HepG2 (cell line): ENCODE measurements at regions not wholly inside any gene's neighbourhood (a gene's known extent, or its start where the extent isn't known, plus 50 kb on each side); places are given as distances from the start of the nearest gene placed in this dataset.

Source experiments
- ATAC-seq: fragments of 200-7000 bp; cut with Tn5 transposase; 3 replicates; pipeline ENCODE4 v1.9.1; 2020; ENCODE audit warnings: mild to moderate bottlenecking, moderate library complexity
- BruUV-seq: library from RNA; stranded (reverse); fragments of 400-500 nt; replicated peaks from 2 replicates; lab custom pipeline; 2021; lab: Mats Ljungman, UMichigan
- CTCF ChIA-PET: fragments of 300-600 bp; formaldehyde crosslinking; extraction: SDS; loops from one replicate; lab custom pipeline; 2021; ENCODE audit warnings: low total read pairs, inconsistent platforms, low intra/inter-chr PET ratio; lab: Yijun Ruan, JAX
- POLR2A ChIA-PET: fragments of 350-600 bp; sonication (Branson Sonifier 250); formaldehyde crosslinking; loops from one replicate; lab custom pipeline; 2020; ENCODE audit warnings: antibody characterized with exemption, inconsistent platforms; lab: Yijun Ruan, JAX
- DNase-seq: peaks from one replicate; pipeline ENCODE4 v3.0.0-alpha.2; 2015; ENCODE audit warnings: low spot score
- FAIRE-seq: peaks from 3 replicates; lab custom pipeline; 2011; peaks lifted over from hg19 to GRCh38; lab: Jason Lieb, UNC
- H2AFZ ChIP-seq: one replicate; pipeline ENCODE4 v1.6.1; 2011; ENCODE audit warnings: low read length, inconsistent platforms
- H3K27ac ChIP-seq: fragments of 300-600 bp; 3 replicates; pipeline ENCODE4 v1.8.0; 2011; ENCODE audit warnings: mixed run types, mild to moderate bottlenecking, mixed read lengths, low read length, inconsistent platforms; ENCODE audit not compliant: insufficient read depth; ENCODE audit errors: extremely low read length
- H3K27me3 ChIP-seq, 2 experiments: fragments of 200-600 bp in 1 of 2; 2 replicates in 1 of 2; 3 replicates in 1 of 2; pipeline versions ENCODE4 v1.6.0 to v1.8.0; 2011; ENCODE audit warnings: low read length in 2 of 2, mild to moderate bottlenecking in 2 of 2, moderate library complexity in 2 of 2, inconsistent platforms in 1 of 2; ENCODE audit not compliant: insufficient read depth in 2 of 2, control insufficient read depth in 1 of 2
- H3K36me3 ChIP-seq, 2 experiments: fragments of 200-600 bp in 1 of 2; replicated peaks in 1 of 2; 2 replicates in 1 of 2; 3 replicates in 1 of 2; pipeline versions ENCODE4 v1.5.1 to v1.8.0; 2011; ENCODE audit warnings: low read length in 2 of 2, inconsistent platforms in 1 of 2; ENCODE audit not compliant: insufficient read depth in 2 of 2, control insufficient read depth in 1 of 2
- H3K4me1 ChIP-seq: 2 replicates; pipeline ENCODE4 v1.5.1; 2012; ENCODE audit warnings: low read length, inconsistent platforms; ENCODE audit not compliant: insufficient read depth
- H3K4me2 ChIP-seq: 2 replicates; pipeline ENCODE4 v1.6.0; 2011; ENCODE audit warnings: low read depth, low read length, inconsistent platforms
- H3K4me3 ChIP-seq, 3 experiments: fragments of 200-600 bp in 1 of 3; sonication (generic), shearing (Covaris generic) in 1 of 3; replicated peaks in 1 of 3; 2 replicates each; pipeline ENCODE4 v1.5.1; 2011 to 2016; ENCODE audit warnings: low read length in 3 of 3, inconsistent platforms in 2 of 3, low read depth in 2 of 3, mild to moderate bottlenecking in 2 of 3, control low read depth in 1 of 3, mixed read lengths in 1 of 3; ENCODE audit not compliant: insufficient read depth in 1 of 3
- H3K79me2 ChIP-seq: one replicate; pipeline ENCODE4 v1.6.1; 2011; ENCODE audit warnings: low read length, inconsistent platforms; ENCODE audit not compliant: insufficient read depth
- H3K9ac ChIP-seq: 2 replicates; pipeline ENCODE4 v1.6.0; 2011; ENCODE audit warnings: mild to moderate bottlenecking, low read depth, low read length, inconsistent platforms; ENCODE audit not compliant: insufficient read depth
- H3K9me3 ChIP-seq: 2 replicates; pipeline ENCODE4 v1.5.1; 2012; ENCODE audit warnings: mild to moderate bottlenecking, low read length
- H4K20me1 ChIP-seq: 2 replicates; pipeline ENCODE4 v1.6.0; 2011; ENCODE audit warnings: inconsistent platforms, mild to moderate bottlenecking, low read length, moderate library complexity; ENCODE audit not compliant: insufficient read depth
- CSRNP1 ChIP-seq: sonication (generic); formaldehyde crosslinking; IDR thresholded peaks from 2 replicates; pipeline ENCODE4 v1.8.1; 2023; ENCODE audit warnings: mild to moderate bottlenecking, missing genetic modification reagents
- MAFF ChIP-seq: IDR thresholded peaks from 2 replicates; pipeline ENCODE4 v1.6.1; 2011; ENCODE audit warnings: low read depth, low read length, improper control_type of control experiment
- MAFK ChIP-seq, 2 experiments: IDR thresholded peaks in 1 of 2; conservative IDR thresholded peaks in 1 of 2; 2 replicates each; pipeline ENCODE4 v1.6.1; 2011; ENCODE audit warnings: improper control_type of control experiment in 2 of 2, low read length in 2 of 2
- ONECUT2 ChIP-seq: sonication (generic); formaldehyde crosslinking; IDR thresholded peaks from 2 replicates; pipeline ENCODE4 v1.4.0; 2020; ENCODE audit warnings: missing genetic modification reagents
- PHF5A ChIP-seq: IDR thresholded peaks from one replicate; pipeline ENCODE4 v1.6.1; 2018; ENCODE audit warnings: low read depth, missing genetic modification reagents; ENCODE audit not compliant: unreplicated experiment
- ZBTB40 ChIP-seq, 2 experiments: fragments of 450-650 bp in 1 of 2; sonication (generic) in 1 of 2; formaldehyde crosslinking in 1 of 2; IDR thresholded peaks; 2 replicates each; pipeline versions ENCODE4 v1.6.1 to v1.8.0; 2016 to 2022; ENCODE audit warnings: antibody characterized with exemption in 1 of 2, mild to moderate bottlenecking in 1 of 2, missing genetic modification reagents in 1 of 2
- ZNF335 ChIP-seq: sonication (generic); formaldehyde crosslinking; IDR thresholded peaks from 2 replicates; pipeline ENCODE4 v1.4.0; 2020; ENCODE audit warnings: missing genetic modification reagents
- in situ Hi-C: cut with HindIII; loops from 2 replicates; pipeline ENCODE4 v1.10.0; 2017; ENCODE audit warnings: low pct_unique_long_range_greater_than_20kb; ENCODE audit not compliant: extremely low pct_ligation_motif_present
- intact Hi-C: fragments of 100-400 bp; cut with micrococcal nuclease; formaldehyde crosslinking; loops from one replicate; pipeline ENCODE4 v1.10.0; 2022; ENCODE audit not compliant: unreplicated experiment
- TF ChIP-seq, protein P1 (sequence below): sonication (generic); formaldehyde crosslinking; IDR thresholded peaks from 2 replicates; pipeline ENCODE4 v1.8.1; 2023; ENCODE audit warnings: mild to moderate bottlenecking, missing genetic modification reagents

- H4K20me1 ChIP-seq = no peaks in the 10 kb centered on the region
- ATAC-seq (no peak), FAIRE-seq (no peak), DNase-seq (no peak)
- no peak overlapping the region for H3K4me3 ChIP-seq
- no peaks in the 10 kb centered on the region for H3K36me3 ChIP-seq
- no peak overlapping the region for H3K9ac ChIP-seq
- no peaks in the 10 kb centered on the region for H3K27me3 ChIP-seq
- no peaks in the 10 kb centered on the region for H3K79me2 ChIP-seq
- peak; percentile 36; the same call in 1 of the 2 replicates for TF ChIP-seq MAFF
- no peak for TF ChIP-seq ZBTB40 (IDR thresholded peaks at IDR 0.05)
- TF ChIP-seq ZBTB40 (CRISPR knock-in tag; IDR thresholded peaks at IDR 0.05) = no peak
- TF ChIP-seq, protein P1, sequence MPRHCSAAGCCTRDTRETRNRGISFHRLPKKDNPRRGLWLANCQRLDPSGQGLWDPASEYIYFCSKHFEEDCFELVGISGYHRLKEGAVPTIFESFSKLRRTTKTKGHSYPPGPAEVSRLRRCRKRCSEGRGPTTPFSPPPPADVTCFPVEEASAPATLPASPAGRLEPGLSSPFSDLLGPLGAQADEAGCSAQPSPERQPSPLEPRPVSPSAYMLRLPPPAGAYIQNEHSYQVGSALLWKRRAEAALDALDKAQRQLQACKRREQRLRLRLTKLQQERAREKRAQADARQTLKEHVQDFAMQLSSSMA = no peak
- TF ChIP-seq CSRNP1 (CRISPR knock-in tag) = no peak
- no peak for TF ChIP-seq ZNF335 (CRISPR knock-in tag)
- peak in 1 of 2 experiments; percentile 65; a peak in 2 of 4 replicates for TF ChIP-seq MAFK (conservative IDR thresholded peaks at IDR 0.05 in 1 of 2, IDR thresholded peaks at IDR 0.05 in 1 of 2; ENCODE audit: low read length in 2 of 2)
- no peak for TF ChIP-seq PHF5A
- no peak for TF ChIP-seq ONECUT2 (CRISPR knock-in tag)
- no peak overlapping the region for H3K27ac ChIP-seq
- intact Hi-C loops (no loop called here), in situ Hi-C loops (no loop called here)
- H3K9me3 ChIP-seq = peaks cover 89% of the 10 kb centered on the region
- no peaks in the 10 kb centered on the region for H3K4me1 ChIP-seq
- BruUV-seq = no TSS peak
- POLR2A ChIA-PET = no interaction called here
- H2AFZ ChIP-seq = no peak overlapping the region
- CTCF ChIA-PET = no interaction called here
- H3K4me2 ChIP-seq = no peak overlapping the region
Measured at GRCh38 chr2:107625982-107626381, 200.7 kb upstream of the RGPD4 start.
